ENCODE measurements at regions not wholly inside any gene's neighbourhood (a gene's known extent, or its start where the extent isn't known, plus 50 kb on each side); places are given as distances from the start of the nearest gene placed in this dataset.

- no peak for TF ChIP-seq CTCF (conservative IDR thresholded peaks at IDR 0.05; ENCODE audit: low read depth, low read length)
- no peak for TF ChIP-seq EZH2 (IDR thresholded peaks at IDR 0.05; ENCODE audit: borderline replicate concordance, low read depth, low read length, poor library complexity, severe bottlenecking)
Observed at GRCh38 chr12:62986844-62987243, 51.9 kb upstream of the PPM1H start.
